ENCODE measurements at regions not wholly inside any gene's neighbourhood (a gene's known extent, or its start where the extent isn't known, plus 50 kb on each side); places are given as distances from the start of the nearest gene placed in this dataset.

- TF ChIP-seq POLR2AphosphoS5 (IDR thresholded peaks at IDR 0.05; ENCODE audit: low read depth, low read length): no peak
- no peak for TF ChIP-seq POLR2A (IDR thresholded peaks at IDR 0.05; ENCODE audit: low read depth, low read length)
- TF ChIP-seq SPI1 (IDR thresholded peaks at IDR 0.05; ENCODE audit: low read depth, low read length): no peak
- TF ChIP-seq TAF1 (IDR thresholded peaks at IDR 0.05; ENCODE audit: low read depth, low read length): no peak
These were observed 104.2 kb upstream of the MKI67 start for GRCh38 chr10:128230401-128230800.

Measured in GM12891 (cell line).